Neural cell (in vitro differentiated cells): ENCODE measurements at regions not wholly inside any gene's neighbourhood (a gene's known extent, or its start where the extent isn't known, plus 50 kb on each side); places are given as distances from the start of the nearest gene placed in this dataset.

Source experiments
- CTCF ChIP-seq: fragments of 450-650 bp; IDR thresholded peaks from 2 replicates; pipeline ENCODE4 v1.5.1; 2014; ENCODE audit warnings: antibody characterized with exemption, mild to moderate bottlenecking, moderate library complexity; ENCODE audit not compliant: poor library complexity, severe bottlenecking
- EP300 ChIP-seq: fragments of 450-650 bp; conservative IDR thresholded peaks from 2 replicates; pipeline ENCODE4 v1.6.1; 2014; ENCODE audit warnings: antibody characterized with exemption, mild to moderate bottlenecking, moderate library complexity; ENCODE audit not compliant: poor library complexity, severe bottlenecking
- EZH2 ChIP-seq: fragments of 200-600, 300-800 bp; shearing (Covaris generic), sonication (generic); IDR thresholded peaks from 2 replicates; pipeline ENCODE4 v1.6.1; 2014; ENCODE audit warnings: antibody characterized with exemption, low read length, borderline replicate concordance, mild to moderate bottlenecking; ENCODE audit not compliant: insufficient read depth, poor library complexity, severe bottlenecking
- POLR2AphosphoS5 ChIP-seq: IDR thresholded peaks from 2 replicates; pipeline ENCODE4 v1.6.1; 2012
- REST ChIP-seq: IDR thresholded peaks from 2 replicates; pipeline ENCODE4 v1.6.1; 2012; ENCODE audit warnings: borderline replicate concordance
- TAF1 ChIP-seq: IDR thresholded peaks from 2 replicates; pipeline ENCODE4 v1.6.1; 2012; ENCODE audit warnings: low read depth

GRCh38 chr12:47547077-47547476 is 158.8 kb downstream of the RPAP3 start:
- TF ChIP-seq CTCF (no peak), EP300 (no peak), REST (no peak), EZH2 (no peak), POLR2AphosphoS5 (no peak), TAF1 (no peak)
